ENCODE measurements at regions not wholly inside any gene's neighbourhood (a gene's known extent, or its start where the extent isn't known, plus 50 kb on each side); places are given as distances from the start of the nearest gene placed in this dataset.

- no peaks in the 10 kb centered on the region for H3K36me3 ChIP-seq (replicated peaks in 1 of 2; ENCODE audit: insufficient read depth in 1 of 2, low read depth in 2 of 2)
- H3K4me1 ChIP-seq, result no peaks in the 10 kb centered on the region
- H3K4me3 ChIP-seq, result no peak overlapping the region
- no peaks in the 10 kb centered on the region for H3K9me3 ChIP-seq
- no peak overlapping the region for H3K27ac ChIP-seq
- no peak for TF ChIP-seq POLR2A (IDR thresholded peaks at IDR 0.05)
- TF ChIP-seq CTCF (IDR thresholded peaks at IDR 0.05), result no peak
- intact Hi-C loops (cut with DNase I), result no loop called here
- ATAC-seq (no peak), DNase-seq (no peak)
- no peaks in the 10 kb centered on the region for H3K27me3 ChIP-seq
These were observed 297.5 kb downstream of the HHIPL2 start for GRCh38 chr1:222250376-222250775.

DNA sequence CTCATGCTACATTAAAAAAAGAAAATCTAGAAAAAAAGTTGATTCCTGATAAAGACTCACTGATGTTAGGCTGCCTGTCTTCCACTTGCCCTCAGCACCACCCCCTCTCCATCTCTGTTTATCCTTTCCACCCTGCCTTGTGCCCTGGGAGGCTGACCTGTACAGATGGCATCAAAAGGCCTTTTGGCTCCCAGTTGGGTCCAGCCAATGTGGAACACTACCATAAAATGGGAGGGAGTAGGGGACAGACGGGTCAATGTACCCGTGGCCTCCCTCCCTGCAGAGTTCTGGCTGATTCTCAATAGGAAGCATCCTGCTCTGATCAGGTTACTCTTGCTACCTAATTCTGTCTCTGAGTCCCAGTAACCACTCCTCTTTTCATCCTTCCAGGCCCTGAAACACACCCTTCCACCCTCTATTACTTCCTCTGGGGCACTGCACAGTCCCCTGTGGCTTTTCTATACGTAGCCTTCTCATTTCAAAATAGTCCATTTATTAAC is 300.0 kb downstream of the HHIPL2 start:
- no peaks in the 10 kb centered on the region for H3K27me3 ChIP-seq
- ATAC-seq (no peak), DNase-seq (no peak)
- no peak overlapping the region for H3K4me3 ChIP-seq
- no peaks in the 10 kb centered on the region for H3K36me3 ChIP-seq (replicated peaks in 1 of 2; ENCODE audit: insufficient read depth in 1 of 2, low read depth in 2 of 2)
- H3K4me1 ChIP-seq, result no peaks in the 10 kb centered on the region
- H3K9me3 ChIP-seq, result no peaks in the 10 kb centered on the region
- 54 to 61% methylated on average over 3 of the region's 3 CpGs for WGBS, 2 donors
- no peak for TF ChIP-seq POLR2A (IDR thresholded peaks at IDR 0.05)
- no peak overlapping the region for H3K27ac ChIP-seq
- intact Hi-C loops (cut with DNase I), result no loop called here

GRCh38 chr1:222247081-222247480 is 300.8 kb downstream of the HHIPL2 start:
- Histone ChIP-seq H3K36me3 (replicated peaks in 1 of 2; ENCODE audit: insufficient read depth in 1 of 2, low read depth in 2 of 2) (no peaks in the 10 kb centered on the region), H3K27ac (no peak overlapping the region), H3K4me1 (no peaks in the 10 kb centered on the region), H3K27me3 (no peaks in the 10 kb centered on the region), H3K9me3 (no peaks in the 10 kb centered on the region), H3K4me3 (no peak overlapping the region)
- TF ChIP-seq POLR2A (IDR thresholded peaks at IDR 0.05) (no peak), CTCF (IDR thresholded peaks at IDR 0.05) (no peak)
- WGBS, 2 donors, result 31 to 54% methylated on average over 1 of the region's 1 CpG
- DNase-seq (no peak), ATAC-seq (no peak)
- intact Hi-C loops (cut with DNase I), result no loop called here

GRCh38 chr1:222243902-222244301 is 304.0 kb downstream of the HHIPL2 start:
- Histone ChIP-seq H3K27ac (no peak overlapping the region), H3K36me3 (replicated peaks in 1 of 2; ENCODE audit: insufficient read depth in 1 of 2, low read depth in 2 of 2) (no peaks in the 10 kb centered on the region), H3K4me1 (no peaks in the 10 kb centered on the region), H3K27me3 (no peaks in the 10 kb centered on the region), H3K4me3 (no peak overlapping the region), H3K9me3 (no peaks in the 10 kb centered on the region)
- intact Hi-C loops (cut with DNase I), result no loop called here
- no peak for DNase-seq
- TF ChIP-seq CTCF (IDR thresholded peaks at IDR 0.05) (no peak), POLR2A (IDR thresholded peaks at IDR 0.05) (no peak)
- 46 to 73% methylated on average over 2 of the region's 2 CpGs for WGBS, 2 donors
- no peak for ATAC-seq

DNA sequence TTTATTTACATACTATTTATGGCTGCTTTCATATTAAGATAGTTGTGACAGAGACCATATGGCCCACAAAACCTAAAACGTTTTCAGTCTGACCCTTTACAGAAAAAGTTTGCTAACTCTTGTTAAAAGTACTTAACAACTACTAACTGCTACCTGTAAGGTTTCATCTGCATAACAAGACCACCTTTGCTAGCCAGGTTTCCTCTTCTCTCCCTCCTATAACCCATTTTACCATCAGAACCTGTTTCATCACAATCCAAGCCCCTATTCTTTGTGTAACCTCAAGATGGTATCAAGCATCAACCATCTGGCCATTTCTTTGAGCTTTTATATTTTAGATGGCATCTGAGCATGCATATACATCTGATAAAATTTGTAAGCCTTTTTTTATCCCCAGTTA is 305.4 kb downstream of the HHIPL2 start:
- TF ChIP-seq POLR2A (IDR thresholded peaks at IDR 0.05) (no peak), CTCF (IDR thresholded peaks at IDR 0.05) (no peak)
- Histone ChIP-seq H3K9me3 (no peaks in the 10 kb centered on the region), H3K4me3 (no peak overlapping the region), H3K27ac (no peak overlapping the region), H3K36me3 (replicated peaks in 1 of 2; ENCODE audit: insufficient read depth in 1 of 2, low read depth in 2 of 2) (no peaks in the 10 kb centered on the region), H3K27me3 (no peaks in the 10 kb centered on the region), H3K4me1 (no peaks in the 10 kb centered on the region)
- intact Hi-C loops (cut with DNase I), result no loop called here
- WGBS, 2 donors, result 34 to 50% methylated on average over 1 of the region's 1 CpG
- ATAC-seq (no peak), DNase-seq (no peak)
